Ureter (tissue), 1 donor: ENCODE measurements at regions not wholly inside any gene's neighbourhood (a gene's known extent, or its start where the extent isn't known, plus 50 kb on each side); places are given as distances from the start of the nearest gene placed in this dataset.
A peak's percentile ranks its signal among the peaks of the same experiment; 100 is the strongest.

Experiments used
- DNase-seq: peaks from one replicate; pipeline ENCODE4 v3.0.0-alpha.2; 2020; ENCODE audit warnings: low spot score
- donor health status: DM: yes; HTN: yes; CAD: no.

DNA sequence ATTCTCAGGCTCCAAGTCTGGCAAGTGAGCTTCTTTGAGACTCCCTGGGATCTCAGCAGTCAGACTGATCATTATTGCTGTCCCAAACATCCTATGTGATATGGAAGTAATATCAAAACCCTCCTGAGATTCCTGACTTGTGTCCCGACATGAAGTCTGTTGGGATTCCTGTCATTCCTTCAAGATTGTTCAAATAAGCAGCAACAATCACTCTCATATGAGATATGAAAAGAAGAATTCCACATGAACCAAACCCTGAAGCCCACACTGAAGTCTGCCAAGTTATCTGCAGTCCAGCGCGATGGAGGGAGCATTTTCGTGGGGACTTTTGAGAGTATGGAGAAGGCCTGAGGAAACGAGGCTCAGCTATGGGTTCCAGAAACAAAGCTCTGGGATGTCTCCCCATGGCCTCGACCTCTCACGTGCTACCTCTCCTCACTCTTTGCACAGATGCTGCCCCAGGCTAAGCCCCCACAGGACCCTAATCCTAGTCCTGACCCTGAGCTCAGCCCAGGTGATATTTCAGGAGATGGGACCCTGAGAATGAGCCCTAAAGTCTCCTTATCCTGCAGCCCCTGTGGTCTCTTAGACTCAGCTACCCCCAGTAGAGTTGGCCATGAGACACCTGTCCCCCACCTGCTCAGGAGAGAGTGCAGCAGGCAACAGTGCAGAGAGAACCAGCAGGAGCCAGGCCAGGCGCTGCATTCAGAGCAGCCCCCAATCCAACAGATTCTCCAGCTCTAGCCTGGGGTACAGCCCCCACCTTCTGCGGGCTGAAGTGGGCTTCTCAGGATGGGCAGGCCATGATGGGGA is 100.2 kb downstream of the GGTLC2 start:
- DNase-seq: no peak

DNA sequence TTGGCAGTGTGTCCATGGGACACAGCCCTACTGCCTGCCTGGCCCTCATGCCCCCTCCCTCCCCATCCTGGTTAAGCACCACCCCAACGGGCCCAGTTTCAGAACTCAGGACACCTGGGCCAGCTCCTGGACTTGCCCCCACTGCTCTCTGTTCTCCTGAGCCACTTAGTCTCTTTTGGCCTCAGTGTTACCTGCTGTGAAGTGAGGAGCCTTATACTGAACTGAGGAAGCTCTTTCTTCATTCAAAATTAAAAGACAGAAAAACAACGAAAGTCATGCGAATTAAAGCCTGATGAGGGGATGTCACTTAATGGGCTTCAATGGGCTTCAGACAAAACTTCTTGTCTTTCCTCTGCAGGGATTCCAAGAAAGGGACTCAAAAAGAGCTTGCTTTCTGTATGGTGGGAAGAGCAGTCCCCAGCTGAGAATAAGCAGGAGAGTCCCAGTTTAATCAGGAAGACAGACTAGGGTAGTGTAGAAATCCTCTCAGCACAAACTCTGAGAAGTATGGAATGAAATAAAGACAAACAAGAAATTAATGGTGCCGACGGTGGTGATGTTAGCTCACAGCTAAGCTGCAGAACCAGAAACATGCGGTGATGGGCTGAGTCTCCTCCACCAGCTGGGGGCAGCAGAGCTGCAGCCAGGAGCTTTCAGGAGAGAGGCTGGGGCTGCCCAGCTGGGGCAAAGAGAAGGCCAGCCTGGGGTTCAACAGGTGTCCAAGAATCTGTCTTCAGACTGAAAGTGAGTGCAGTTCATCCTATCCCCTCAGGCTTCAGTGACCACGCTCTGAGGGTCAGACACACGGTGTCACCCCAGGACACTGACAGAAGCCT is 101.0 kb downstream of the GGTLC2 start:
- no peak for DNase-seq

DNA sequence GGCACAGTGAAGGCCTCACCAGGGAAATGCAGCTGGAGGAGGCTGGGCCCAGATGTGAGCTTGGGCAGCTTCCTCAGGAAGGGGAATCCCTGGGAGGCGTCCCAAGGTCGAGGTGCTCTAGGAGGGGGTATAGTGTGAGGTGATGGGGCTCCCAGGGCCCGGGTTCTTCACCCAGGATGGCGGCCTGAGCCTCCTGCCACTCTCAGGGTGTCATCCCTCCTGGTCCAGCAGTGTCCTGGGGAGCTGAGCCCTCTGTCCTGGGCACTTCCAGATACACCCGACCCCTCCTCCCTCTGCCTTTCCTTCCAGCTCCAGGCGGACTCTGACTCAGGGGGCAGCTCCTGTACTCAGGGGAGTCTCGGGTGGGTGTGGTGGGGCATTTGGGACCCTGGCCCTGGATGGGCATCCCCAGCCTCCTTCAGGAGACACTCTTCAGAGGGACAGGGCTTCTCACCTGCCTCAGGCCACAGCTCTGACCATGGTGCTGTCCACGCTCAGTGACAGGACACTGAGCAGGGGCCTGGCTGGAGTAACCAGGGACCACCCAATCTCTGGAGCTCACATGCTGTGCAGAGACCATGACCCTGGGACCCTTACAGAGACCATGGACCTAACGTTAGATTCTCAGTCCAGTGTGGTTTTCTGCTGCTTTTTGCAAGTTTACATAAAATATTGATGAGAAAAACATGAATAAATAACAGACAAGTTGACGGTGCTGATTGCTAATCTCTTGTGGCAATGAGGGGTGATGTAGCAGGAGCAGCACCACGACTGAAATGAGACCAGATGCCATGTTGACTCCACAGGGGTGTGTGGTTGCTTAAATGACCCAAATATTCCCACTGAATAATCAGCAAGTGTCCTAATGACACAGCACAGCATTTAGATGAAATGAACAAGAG is 101.9 kb downstream of the GGTLC2 start:
- DNase-seq: no peak

DNA sequence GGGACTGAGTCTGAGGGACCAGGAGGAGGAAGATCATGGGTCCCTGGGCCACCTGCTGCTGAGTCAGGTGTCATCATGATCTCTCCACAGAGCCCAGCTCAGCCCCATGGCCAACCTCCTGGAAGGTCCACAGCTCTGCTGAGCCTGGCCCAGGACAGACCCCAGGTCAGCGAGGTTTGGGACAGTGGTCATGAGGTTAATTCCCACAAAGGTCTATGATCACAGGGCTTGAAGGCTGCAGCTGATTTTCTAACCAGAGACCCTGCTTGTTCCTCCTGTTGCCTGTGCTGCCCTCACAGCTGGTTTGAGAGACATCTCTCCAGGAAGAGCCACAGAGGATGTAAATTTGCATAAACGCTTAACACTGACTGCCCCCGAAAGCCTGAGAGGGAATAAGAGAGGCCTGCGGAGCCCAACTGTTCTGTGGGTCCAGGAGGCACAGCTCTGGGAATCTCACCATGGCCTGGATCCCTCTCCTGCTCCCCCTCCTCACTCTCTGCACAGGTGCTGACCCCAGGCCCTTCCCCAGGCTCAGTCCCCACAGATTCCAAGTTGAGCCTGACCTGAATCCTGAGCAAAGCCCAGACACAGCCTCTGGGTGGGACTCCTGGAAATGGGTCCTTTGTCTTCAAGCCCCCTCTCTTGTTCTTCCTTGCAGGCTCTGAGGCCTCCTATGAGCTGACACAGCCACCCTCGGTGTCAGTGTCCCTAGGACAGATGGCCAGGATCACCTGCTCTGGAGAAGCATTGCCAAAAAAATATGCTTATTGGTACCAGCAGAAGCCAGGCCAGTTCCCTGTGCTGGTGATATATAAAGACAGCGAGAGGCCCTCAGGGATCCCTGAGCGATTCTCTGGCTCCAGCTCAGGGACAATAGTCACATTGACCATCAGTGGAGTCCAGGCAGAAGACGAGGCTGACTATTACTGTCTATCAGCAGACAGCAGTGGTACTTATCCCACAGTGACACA is 102.8 kb downstream of the GGTLC2 start:
- DNase-seq: no peak

DNA sequence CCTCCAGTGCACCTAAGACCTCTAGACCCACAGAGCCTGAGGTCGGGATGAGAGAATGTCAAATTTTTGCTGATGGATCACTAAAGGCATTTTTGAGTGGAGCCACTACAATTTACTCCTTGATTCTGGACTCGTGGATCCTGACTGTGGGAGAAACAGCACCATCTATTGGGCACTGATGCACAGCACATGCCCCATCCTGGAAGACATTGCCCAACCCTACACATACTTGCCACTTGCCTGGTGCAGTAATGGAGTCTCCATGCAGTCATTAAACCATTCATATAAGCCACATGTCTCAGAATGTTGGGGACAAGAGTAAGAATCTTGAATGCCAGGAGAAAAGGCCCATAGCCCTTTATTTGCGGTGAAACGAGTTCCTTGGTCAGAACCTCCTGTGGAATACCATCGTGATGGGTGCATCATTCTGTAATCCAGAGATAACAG is 103.9 kb downstream of the GGTLC2 start:
- DNase-seq: peak; percentile 64

DNA sequence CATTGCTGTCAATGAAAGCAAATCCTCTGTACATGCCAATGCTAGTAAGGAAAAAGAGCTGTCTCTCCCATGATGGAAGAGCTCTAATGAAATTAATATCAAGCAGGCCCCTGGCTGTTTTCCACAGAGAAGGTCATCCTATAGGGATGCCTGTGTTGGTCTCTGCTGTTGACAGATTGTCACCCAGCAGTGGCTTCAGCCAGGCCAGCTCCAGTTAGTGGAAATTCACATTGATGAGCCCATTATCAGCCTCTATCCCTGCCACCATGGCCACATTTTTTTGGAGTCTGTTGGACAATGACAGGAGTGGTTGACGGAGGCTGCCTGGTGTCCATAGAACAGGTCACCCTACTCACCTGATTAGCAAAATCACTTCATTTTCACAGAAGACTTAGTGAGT is 104.3 kb downstream of the GGTLC2 start:
- DNase-seq: no peak

DNA sequence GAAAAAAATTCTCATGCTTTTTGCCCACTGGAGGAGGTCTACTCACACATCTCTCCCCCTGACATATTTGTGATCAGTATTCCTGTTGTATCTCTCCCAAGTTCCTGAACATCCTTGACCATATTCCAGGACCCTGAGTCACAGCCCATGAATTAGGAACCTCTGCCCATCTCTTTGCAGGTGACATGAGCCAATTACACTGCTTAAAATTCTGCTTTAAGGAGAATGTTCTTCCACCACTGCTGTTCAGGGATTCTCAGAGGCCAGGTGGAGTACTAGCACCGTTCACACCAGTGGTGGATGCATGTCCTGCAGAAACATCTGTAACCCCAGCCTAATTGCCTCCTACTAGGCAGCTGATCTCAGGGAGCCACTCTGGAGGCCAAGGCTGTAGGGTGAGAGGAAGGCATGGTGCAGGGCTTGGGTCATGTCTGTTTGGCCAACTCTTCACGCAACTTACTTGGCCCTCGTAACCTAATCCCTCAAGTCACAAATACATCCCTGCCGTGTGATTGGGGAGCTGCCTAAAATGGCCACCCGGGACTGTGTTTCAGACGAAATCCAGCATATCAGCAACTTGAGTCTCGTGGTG is 104.8 kb downstream of the GGTLC2 start:
- DNase-seq: no peak

DNA sequence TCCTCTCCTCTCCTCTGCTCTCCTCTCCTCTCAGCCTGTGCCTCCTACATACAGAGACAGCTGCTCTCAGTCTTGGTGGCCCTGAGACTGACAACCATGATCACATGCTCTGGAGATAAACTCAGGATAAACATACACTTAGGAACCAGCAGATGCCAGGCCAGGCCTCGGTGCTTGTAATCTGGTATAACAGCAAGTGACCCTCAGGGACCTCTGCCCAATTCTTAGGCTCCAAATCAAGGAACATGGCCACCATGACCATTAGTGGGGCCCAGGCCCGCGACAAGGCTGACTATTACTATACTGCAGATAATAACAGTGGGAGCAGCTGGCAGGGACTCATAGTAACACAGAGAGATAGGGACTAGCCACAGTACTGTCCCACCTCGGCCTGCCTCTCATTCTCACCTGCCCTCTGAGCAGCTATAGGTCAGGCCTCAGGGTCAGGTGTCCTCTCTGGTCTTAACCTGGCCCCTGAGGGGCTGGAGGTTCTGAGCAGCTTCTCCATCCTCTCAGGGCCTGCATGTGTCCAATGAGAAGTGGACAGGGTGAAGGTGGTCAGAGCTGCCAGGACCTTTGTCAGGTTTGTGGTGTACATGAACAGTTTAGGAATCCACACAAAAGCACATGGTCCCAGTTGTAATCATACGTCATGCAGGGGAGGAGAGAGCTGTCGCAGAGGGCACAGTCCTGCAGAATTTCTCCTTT is 106.1 kb downstream of the GGTLC2 start:
- no peak for DNase-seq

DNA sequence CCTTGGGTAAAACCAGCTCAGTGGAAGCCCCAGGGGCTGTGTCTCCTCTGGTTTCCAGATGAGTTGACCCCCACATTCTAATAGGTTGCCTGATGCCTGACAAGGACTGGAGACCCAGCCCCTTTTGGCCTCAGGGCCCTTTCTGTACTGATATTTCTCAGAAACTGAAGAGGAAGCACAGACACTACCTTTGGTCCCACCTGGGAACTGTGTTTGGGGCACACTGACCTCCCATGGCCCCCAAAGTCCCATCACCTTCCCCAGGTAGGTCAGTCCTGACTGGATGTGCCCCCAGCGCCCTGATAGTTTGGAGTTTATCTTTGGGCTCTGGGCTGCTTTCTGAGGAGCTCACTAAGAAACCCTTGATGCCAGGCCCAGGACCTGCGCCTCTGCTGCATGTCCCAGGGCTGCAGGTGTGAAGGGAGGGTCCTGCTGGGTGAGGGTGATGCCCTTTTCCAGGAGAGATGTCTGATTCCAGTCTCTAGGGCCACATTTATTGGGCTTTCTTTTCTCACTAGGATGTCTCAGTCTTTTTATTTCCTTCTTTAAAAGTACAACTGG is 106.7 kb downstream of the GGTLC2 start:
- DNase-seq: no peak

DNA sequence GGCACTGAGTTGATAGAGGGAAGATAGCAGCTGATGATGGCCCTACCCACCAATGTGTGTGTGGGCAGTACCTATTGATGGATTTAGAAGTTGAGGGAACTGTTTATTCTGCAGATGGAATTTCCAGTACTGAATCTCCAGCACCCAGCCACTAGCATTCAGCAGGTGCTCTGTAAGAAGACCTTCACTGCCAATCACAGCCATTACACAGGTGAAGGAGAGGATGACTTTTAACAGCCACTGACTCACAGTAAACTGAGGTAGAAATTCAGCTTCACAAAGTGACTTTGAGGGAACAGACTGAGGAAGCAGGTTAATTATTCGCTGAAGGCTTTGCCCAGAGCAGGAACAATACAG is 107.8 kb downstream of the GGTLC2 start:
- DNase-seq: no peak

DNA sequence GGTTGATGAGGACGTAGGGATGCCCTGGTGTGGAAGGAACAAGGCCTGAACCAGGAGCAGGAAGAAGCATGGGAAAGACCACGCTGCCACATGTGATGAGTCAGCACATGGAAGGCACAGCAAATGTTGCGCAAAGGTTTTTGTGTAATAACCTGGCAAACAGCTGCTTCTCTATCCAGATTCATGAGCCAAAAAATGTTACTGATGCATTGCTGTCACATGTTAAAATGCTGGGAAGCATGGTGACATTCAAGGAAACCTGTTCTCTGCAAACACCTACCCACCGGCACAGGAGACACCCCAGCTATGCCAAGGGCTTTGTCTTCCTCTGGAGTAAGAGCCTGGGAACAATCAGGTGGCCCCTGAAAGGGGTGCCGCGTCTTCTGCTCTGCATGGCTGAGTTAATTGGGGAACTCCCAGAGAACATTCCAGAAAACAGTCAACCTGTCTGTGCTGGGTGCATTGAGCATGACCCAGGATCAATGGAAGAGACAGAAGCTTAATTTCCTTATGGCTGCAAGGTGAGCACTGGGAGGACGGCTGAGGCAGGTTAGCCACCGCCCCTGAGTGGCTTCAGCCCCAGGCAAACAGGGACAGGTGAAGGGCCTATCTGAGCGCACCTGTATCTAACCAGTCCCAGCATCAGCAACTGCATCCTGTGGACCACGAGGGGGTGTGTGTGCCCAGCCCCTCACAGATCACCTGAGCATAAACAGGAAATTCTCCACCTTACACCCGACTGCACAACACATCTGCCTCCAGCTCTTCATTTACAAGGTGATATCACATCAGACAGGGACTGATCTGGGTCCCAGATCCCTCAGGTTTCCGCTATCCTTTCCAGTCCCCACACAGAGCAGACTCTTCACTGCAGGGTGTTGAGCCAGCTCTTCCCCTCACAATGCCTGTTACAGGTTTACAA is 108.4 kb downstream of the GGTLC2 start:
- DNase-seq: peak; percentile 60

DNA sequence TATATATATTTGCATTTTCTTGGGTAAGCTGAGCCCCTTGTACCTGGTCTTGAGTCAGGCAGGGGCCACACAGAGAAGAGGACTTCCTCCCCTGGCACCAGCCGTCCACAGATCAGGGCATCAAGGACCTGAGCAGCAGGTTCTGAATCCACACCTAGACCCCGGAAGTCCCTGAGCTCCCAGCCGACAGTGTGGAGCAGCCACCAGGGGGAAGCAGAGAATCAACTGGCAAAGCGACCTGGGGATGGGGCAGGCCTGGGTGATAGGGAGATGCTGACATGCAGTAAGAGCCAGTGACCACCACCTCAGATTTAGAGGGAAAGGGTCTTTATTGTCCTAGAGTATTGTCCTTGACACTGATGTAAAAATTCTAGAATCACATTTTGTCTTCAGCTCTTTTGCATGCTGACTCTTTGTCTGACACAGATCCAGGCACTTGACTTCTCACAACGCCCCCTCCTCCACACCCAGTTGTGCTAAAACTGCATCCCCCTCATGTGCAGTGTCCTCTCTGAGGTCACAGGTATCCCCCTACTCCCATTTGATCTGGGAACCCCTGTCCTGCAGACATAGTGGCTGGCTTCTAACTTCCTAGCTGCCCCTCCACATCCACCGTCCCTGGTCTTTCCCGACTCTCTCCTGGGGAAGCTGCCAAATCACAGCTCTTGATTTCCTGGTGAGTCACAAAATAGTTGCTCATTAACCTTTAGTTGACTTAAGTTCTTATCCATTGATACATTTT is 109.3 kb downstream of the GGTLC2 start:
- DNase-seq: peak; percentile 76

DNA sequence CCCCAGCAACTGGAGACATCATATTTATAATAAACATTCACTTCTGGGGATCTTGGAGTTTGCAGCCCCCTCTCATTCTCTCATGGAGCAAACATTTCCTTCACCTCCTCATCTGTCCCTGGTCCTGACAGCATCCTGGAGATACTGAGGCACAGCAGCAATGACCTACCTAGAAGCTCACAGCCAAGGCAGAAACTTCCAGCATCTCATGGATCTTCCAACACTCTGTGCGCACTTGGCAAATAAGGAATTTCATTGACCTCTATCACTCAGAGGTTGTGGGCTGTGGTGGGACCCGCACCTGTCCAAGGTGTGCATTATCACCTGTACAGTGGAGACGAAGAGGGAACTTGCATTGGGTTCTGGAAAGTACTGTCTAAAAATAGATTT is 109.8 kb downstream of the GGTLC2 start:
- no peak for DNase-seq

DNA sequence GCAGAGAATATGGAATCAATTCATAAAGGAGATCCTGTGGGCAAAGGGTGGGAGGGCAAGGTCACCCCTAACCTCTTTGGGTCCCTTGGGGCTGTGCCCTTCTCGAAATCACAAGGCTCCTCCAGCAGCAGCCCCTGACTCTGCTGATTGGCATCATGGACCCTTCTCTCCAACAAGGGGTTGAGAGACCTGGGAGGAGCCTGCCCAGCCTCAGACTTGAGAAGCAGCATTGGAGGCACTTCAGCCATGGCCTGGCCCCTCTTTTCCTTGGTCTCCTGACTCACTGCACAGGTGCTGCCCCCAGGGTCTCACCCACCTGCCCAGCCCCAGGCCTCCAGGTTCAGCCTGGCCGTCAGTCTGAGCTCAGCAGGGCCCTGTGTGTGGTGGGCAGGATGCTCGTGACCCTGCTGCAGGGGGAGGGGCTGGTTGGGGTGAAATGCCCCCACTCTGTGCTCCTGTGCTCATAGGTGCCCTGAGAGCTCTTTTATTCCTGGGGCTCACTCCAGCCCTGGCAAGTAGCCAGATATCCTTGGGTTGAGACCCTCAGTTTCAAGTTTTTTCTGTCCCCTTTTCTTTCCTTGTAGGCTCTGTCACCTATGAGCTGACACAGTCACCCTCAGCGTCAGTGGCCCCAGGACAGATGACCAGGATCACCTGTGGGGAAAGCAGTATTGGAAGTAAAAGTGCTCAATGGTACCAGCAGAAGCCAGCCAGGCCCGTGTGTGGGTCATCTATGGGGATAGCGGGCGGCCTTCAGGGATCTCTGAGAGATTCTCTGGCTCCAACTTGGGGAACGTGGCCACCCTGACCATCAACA is 110.8 kb downstream of the GGTLC2 start:
- no peak for DNase-seq

DNA sequence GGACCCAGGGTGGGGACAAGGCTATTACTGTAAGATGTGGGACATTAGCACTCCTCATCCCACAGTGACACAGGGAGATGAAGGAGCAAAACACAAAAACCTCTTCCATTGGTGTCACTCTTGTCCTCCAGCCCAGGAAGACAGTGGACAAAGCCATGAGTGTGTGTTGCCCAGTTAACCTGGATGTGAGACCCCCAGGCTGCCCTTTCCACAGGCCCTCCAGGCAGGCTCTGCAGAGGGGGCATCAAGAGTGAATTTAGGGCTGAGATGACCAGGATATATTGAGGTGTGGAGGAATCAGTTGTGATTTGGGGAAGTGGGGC is 111.3 kb downstream of the GGTLC2 start:
- no peak for DNase-seq

DNA sequence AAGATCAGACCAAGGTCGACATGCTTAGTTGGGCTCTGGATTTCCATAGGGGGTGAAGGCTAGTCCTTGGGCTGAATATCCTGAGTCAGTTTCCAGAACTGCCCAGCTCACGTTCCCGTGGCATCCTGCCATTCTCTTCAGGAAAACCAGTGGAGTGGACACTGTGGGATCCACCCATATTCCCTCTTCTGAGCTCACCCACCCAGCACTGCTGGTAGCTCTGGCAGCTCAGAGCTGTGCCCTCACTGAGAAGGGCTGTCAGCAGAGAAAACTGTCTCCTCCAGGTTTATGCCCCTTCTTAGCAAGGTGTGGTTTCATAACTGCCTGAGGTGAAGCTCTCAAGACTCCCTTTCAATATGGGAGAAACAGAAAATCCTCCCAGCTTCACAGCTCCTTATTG is 111.7 kb downstream of the GGTLC2 start:
- DNase-seq: no peak
